ENCODE measurements at regions not wholly inside any gene's neighbourhood (a gene's known extent, or its start where the extent isn't known, plus 50 kb on each side); places are given as distances from the start of the nearest gene placed in this dataset.
"Not testable (repeated sequence)": the region's sequence is repeated elsewhere in the genome, so short reads cannot be mapped to it uniquely, and the experiment has no call there.

DNA sequence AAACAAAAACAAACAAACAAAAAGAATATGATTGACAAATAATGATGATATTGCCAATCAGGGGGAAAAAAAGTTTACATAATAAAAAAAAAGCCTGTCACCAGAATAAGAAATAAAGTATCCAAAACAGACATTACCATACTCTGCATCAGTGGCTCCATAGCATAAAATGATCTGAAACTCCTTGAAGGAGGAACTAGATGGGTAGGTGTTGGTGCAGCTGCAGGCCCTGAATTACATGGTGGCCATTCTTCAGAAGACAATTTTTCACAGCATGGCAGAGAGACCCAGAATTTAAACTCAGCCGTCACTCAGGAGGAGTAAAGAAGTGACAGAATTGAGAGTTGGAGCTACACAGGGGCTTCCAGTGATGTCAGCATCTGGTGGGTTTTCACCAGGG is 60.2 kb downstream of the GLUL start:
- no peak for DNase-seq (ENCODE audit: low read depth)

GRCh38 chr1:182330303-182330702 is 61.3 kb downstream of the GLUL start:
- DNase-seq (ENCODE audit: low read depth) = no peak

DNA sequence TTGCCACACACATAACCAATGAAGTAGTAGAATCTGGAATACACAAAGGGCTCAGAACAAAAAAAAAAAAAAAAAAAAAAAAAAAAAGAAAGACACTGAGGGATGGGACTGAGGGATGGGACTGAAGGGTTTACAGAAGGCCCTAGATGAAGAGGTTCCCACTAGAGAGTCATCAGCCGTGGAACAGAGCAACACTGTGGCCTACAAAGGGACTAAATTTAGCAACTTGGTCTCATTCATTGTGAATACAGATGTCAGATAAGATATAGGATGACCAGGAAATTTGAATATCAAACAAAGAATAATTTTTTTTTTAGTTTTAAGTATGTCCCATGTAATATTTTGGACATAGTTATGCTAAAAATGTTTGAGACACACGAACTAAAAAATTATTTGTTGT is 62.1 kb downstream of the GLUL start:
- DNase-seq (ENCODE audit: low read depth) = no peak

DNA sequence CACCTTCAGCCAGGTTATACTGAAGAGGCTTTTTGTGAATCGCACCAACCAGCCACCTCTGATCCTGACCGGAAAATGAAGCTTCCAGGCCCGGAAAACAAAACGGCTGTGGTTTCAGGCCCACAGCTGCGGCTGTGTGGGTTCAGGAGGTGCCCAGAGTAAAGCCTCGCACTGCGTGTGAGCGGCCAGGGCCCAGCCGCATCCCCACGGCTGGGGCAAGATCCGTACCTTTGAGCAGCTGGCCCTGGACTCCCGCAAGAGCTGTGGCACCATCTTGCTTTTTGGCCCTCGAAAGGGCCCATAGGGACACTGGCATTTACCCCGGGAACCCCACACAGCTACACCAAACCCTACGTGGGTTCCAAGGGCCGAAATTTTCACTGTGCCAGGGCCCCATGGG is 63.0 kb downstream of the GLUL start:
- DNase-seq (ENCODE audit: low read depth) = no peak

GRCh38 chr1:182325339-182325738 is 66.3 kb downstream of the GLUL start:
- DNase-seq (ENCODE audit: low read depth) = no peak

DNA sequence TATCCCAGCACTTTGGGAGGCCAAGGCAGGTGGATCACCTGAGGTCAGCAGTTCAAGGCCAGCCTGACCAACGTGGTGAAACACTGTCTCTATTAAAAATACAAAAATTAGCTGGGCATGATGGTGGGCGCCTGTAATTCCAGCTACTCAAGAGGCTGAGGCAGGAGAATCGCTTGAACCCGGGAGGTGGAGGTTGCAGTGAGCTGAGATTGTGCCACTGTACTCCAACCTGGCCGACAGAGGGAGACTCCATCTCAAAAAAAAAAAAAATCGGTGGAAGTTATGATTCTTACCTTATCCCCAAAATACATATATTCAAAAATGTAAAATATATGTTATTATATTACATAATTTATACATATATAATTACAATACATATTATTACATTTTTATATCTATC is 70.1 kb downstream of the GLUL start:
- not testable (repeated sequence) for DNase-seq (ENCODE audit: low read depth)

DNA sequence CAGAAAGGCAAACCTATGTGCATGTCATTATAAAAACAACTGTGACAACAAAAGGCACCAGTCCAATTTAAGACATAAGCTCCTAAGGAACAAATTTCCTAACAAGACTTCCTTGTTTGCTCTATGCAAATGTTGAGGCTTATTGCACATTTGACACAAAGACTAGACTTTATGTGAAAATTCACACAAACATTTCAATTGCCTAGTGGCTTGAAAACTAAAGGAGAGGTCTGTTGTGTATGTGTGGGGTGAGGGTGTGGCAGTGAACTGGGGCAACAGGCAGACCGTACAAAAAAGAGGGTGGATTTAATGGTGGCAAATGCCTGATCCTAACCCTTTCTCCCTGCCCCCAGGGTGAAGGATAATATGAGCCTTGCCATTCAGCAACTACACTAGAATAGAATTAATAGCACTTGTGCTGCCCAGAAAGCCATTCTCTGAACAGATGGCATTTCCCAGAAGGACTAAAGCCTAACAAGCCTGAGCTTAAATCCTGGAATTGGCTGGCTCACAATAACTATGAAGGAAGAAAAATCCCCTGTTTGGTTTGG is 73.9 kb downstream of the GLUL start:
- DNase-seq (ENCODE audit: low read depth) = no peak

- not testable (repeated sequence) for DNase-seq (ENCODE audit: low read depth)
Observed at GRCh38 chr1:182316454-182316853, 75.1 kb downstream of the GLUL start.

DNA sequence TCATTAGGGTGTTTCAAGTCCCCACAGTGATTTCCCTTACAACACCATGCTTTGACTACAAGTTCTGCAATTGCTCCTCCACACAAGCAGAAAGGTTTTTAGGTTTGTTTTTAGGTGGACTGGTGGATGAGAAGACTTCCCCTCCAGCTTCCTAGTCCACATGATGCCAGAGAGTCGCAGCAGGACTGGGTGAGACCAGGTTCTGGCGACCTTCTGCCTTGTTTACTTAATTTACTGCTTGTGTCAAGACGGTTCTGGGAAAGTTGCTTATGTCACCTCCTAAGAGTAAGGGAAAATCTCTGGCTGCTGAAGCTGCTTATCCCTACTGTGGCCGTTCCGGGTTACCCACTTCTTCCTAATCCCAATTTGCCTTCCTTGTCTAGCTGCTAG is 76.4 kb downstream of the GLUL start:
- no peak for DNase-seq (ENCODE audit: low read depth)

DNA sequence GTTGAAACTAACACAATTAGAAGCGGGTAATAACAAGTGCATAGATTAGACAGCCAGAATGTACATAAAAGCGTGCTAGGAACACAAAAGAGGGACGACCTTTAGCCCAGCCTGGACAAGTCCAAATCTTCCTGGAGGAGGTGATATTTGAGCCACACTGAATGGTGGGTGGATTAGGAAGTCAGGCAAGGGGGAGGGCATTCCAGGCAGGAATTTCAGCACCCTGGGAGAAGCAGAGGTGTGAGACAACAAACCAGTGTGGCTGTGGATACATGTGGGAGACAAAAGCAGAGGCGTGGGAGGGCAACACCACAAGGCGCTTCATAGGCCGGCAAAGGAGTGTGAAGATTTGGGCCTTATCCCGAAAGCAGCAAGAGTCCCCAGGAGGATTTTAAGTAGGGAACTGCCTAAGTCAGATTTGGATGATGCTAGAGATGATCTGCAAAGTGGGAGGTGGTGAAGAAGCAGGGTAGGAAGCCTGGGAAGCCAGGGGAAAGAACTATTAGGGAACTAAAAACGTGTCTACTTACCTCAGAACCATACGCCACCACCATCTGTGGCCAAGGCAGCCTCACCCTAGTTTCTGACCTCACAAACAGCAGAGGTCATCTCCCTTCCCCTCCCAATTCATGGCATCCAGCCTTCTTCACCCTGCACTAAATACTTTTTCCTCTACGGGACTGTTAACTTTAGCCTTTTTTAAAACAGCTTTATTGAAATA is 81.8 kb downstream of the GLUL start:
- no peak for DNase-seq (ENCODE audit: low read depth)

DNA sequence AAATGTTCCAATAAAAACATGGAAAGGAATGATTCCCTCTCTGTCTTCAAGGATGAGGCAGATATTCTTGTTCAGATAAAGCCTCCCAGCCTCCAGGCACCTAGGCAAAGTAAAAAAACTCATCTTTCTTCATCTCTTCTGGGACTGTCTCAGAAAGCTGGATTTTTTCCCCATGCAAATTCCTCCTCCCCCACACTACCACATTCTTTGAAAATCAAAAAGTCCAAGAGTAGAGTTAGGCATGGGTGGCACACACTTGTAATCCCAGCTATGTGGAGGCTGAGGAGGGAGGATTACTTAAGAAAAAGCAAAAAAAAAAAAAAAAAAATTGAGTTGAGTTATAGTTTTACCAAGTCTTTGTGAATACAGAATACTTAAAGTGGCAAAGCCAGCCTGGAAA is 82.8 kb downstream of the GLUL start:
- DNase-seq (ENCODE audit: low read depth) = no peak

DNA sequence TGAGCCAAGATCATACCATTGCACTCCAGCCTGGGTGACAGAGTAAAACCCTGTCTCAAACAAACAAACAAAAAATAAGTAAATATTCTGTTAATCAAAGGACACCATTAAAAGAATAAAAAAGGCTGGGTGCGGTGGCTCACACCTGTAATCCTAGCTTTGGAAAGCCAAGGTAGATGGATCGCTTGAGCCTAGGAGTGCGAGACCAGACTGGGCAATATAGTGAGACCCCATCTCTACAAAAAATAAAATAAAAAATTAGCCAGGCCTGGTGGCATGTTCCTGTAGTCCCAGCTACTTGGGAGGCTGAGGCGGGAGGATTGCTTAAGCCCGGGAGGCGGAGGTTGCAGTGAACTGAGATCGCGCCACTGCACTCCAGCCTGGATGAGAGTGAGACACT is 84.1 kb downstream of the GLUL start:
- not testable (repeated sequence) for DNase-seq (ENCODE audit: low read depth)

DNA sequence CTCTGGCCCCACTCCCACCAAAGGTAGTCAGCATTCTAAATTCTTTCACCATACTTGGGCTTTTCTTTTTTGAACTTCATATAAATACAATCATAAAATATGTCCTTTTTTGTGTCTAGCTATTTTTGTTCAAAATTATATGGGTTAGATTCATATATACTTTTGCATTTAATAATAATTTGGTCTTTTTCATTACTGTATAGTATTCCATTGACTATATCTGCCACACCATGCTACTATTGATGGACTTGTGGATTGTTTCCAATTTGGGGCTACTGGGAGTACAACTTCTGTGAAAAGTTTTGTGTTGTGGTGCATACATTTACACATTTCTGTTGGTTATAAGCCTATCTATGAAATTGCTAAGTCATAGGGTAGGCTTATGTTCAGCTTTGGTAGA is 85.7 kb downstream of the GLUL start:
- no peak for DNase-seq (ENCODE audit: low read depth)

DNA sequence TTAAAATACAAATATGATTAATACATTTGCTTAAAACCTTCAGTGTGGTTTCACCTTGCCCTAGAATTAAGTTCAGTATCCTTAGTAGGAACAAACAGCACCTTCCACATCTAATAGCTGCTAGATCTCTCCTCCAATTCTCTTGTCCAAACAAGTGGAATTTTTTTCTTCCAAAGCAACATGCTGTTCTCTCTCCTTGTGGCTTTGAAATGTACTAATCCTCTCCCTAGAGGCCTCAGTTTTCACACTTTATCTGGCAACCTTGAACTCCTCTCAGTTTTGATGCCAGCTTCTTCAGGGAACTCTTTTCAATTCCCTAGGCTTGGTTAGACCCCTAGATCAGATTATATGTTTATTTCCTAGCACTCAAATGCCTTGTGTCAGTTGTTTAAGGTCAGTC is 87.0 kb downstream of the GLUL start:
- DNase-seq (ENCODE audit: low read depth) = no peak

GRCh38 chr1:182304218-182304617 is 87.4 kb downstream of the GLUL start:
- DNase-seq (ENCODE audit: low read depth) = no peak

GRCh38 chr1:182303778-182304177 is 87.8 kb downstream of the GLUL start:
- DNase-seq (ENCODE audit: low read depth) = no peak

DNA sequence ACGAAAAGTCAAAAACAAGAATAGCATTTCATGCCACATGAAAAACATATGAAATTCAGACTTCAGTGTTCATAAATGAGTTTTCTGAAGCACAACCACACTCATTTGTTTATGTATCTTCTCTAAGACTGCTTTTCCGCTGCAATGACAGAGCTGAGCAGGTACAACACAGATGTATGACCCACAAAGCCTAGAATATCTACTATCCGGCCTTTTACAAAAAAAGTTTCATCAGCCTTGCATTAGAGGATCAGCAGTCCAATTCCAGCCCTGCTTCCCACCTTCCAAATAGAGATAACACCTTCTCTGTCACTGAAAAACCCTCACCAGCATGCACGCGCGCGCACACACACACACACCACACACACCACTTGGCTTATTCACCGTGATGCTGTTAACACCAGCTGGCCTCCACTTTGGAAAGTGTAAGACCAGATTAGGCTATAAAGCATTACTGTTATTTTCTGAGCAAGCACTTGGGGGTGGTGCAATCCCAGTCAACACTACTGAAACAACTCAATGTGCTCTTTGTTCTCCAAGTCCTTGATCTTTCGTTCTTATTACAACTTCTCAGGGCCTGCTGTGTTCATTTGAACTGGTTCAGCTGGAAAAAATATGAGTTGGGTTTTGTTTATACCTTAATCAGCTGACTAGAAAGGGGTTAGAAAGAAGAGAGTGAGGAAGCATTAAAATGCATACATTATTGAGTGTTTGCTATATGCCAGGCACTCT is 90.0 kb downstream of the GLUL start:
- peak; percentile 20 for DNase-seq (ENCODE audit: low read depth)

- peak; percentile 2 for DNase-seq (ENCODE audit: low read depth)
Observed at GRCh38 chr1:182301026-182301436, 90.6 kb downstream of the GLUL start.

GRCh38 chr1:182299728-182300616 is 91.6 kb downstream of the GLUL start:
- no peak for DNase-seq (ENCODE audit: low read depth)

DNA sequence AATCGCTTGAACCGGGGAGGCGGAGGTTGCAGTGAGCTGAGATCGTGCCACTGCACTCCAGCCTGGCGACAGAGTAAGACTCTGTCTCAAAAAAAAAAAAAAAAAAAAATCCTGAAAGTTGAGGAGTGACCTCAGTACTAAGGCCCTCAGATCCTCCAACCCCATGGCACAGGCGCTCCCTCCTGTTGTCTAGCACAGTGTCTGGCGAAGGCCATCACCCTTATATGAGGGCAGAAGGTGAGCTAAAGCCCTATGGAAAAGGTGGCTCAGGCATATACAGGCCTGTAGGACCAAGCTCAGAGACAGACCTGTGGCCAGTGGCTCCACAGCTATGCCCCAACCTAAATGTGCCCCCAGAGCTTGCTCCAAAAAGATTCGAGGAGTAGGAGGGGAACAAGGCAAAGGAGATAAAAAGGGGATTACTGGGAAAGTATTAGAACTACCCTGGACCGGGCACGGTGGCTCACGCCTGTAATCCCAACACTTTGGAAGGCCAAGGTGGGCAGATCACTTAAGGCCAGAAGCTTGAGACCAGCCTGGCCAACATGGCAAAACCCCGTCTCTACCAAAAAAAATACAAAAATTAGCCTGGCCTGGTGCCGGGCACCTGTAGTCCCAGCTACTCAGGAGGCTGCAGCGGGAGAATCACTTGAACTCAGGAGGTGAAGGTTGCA is 92.4 kb downstream of the GLUL start:
- DNase-seq (ENCODE audit: low read depth) = not testable (repeated sequence)

DNA sequence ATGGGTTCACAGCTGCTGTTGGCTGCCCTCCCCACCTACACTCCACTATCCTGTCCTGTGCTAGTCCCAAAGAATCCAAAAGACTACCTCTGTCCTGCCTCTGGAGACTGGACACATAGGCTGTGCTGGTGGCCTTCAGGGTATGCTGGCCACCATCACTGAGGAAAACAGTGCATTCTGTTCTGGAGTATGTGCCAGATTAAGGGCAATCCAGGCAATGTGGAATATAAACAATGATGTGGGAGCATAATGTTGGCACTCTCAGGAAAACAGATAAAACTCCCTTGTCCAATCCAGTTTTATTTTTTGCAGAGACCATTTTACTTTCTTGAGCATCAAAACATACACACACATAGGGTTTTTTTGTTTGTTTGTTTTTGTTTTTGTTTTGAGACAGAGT is 94.3 kb downstream of the GLUL start:
- DNase-seq (ENCODE audit: low read depth) = no peak

DNA sequence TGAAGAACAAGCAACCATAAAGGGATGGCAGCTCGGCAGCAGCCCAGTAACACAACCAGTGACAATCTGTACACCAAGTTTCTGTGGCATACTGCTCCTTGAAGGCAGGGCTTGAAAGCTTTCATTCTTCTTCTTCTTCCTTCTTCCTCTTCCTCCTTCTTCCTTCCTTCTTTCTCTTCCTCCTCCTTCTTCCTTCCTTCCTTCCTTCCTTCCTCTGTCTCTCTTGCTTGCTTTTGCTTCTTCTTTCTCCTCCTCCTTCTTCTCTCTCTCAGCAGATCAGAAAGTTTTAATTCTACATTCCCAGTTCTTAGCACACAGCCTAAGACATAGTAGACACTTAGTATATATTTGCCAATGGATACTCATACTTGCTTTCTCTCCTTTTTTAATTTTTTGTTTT is 95.9 kb downstream of the GLUL start:
- no peak for DNase-seq (ENCODE audit: low read depth)

All from activated T-cell treated with anti-CD3 and anti-CD28 coated beads for 48 hours (primary cell).